ENCODE measurements at regions not wholly inside any gene's neighbourhood (a gene's known extent, or its start where the extent isn't known, plus 50 kb on each side); places are given as distances from the start of the nearest gene placed in this dataset.
A peak's percentile ranks its signal among the peaks of the same experiment; 100 is the strongest.

- no peak overlapping the region for H3K4me2 ChIP-seq (ENCODE audit: unreplicated experiment)
These were observed 54.2 kb upstream of the MYCBP2 start for GRCh38 chr13:77381059-77381458.

GRCh38 chr13:77379508-77379907 is 52.6 kb upstream of the MYCBP2 start:
- peaks cover 7% of the 10 kb centered on the region for H3K4me1 ChIP-seq (ENCODE audit: insufficient read depth)
- H3K27me3 ChIP-seq (replicated peaks; ENCODE audit: insufficient read depth) = no peaks in the 10 kb centered on the region
- no peak overlapping the region for H3K4me2 ChIP-seq (ENCODE audit: unreplicated experiment)
- H4K20me1 ChIP-seq (ENCODE audit: insufficient read depth) = no peaks in the 10 kb centered on the region
- H3K9ac ChIP-seq = no peak overlapping the region
- no peaks in the 10 kb centered on the region for H3F3A ChIP-seq (ENCODE audit: insufficient read depth)
- H3K9me2 ChIP-seq (ENCODE audit: insufficient read depth) = no peaks in the 10 kb centered on the region
- no peak overlapping the region for H3K4me3 ChIP-seq
- H3K9me3 ChIP-seq (ENCODE audit: low read depth) = no peaks in the 10 kb centered on the region
- TF ChIP-seq EZH2phosphoT487 (IDR thresholded peaks at IDR 0.05; ENCODE audit: insufficient read depth, low read depth) (no peak), EZH2 (IDR thresholded peaks at IDR 0.05; ENCODE audit: insufficient read depth, poor library complexity, severe bottlenecking) (no peak)
- H3K79me2 ChIP-seq (ENCODE audit: insufficient read depth) = no peaks in the 10 kb centered on the region
- H3K36me3 ChIP-seq (ENCODE audit: low read depth) = no peaks in the 10 kb centered on the region
- DNase-seq = peak; percentile 23
- no peak overlapping the region for H2AFZ ChIP-seq
- H3K27ac ChIP-seq = no peak overlapping the region
- 78 to 79% methylated on average over 2 of the region's 2 CpGs for WGBS, 2 experiments (ENCODE audit: low coverage in 1 of 2, low lambda C conversion rate in 2 of 2, missing lambda C conversion rate in 2 of 2)
- in situ Hi-C loops (cut with MboI) = no loop called here

More at GRCh38 chr13:77381059-77381458, 54.2 kb upstream of the MYCBP2 start:
- TF ChIP-seq EZH2 (IDR thresholded peaks at IDR 0.05; ENCODE audit: insufficient read depth, poor library complexity, severe bottlenecking) = no peak
- no peak for TF ChIP-seq EZH2phosphoT487 (IDR thresholded peaks at IDR 0.05; ENCODE audit: insufficient read depth, low read depth)
- Histone ChIP-seq H3K4me3 (no peak overlapping the region), H3K9me3 (ENCODE audit: low read depth) (no peaks in the 10 kb centered on the region), H3K27ac (no peak overlapping the region), H2AFZ (no peak overlapping the region), H3K9ac (no peak overlapping the region), H3K27me3 (replicated peaks; ENCODE audit: insufficient read depth) (no peaks in the 10 kb centered on the region), H3F3A (ENCODE audit: insufficient read depth) (peaks cover 9% of the 10 kb centered on the region; the same call in 1 of the 2 replicates), H3K9me2 (ENCODE audit: insufficient read depth) (no peaks in the 10 kb centered on the region), H3K36me3 (ENCODE audit: low read depth) (no peaks in the 10 kb centered on the region), H3K4me1 (ENCODE audit: insufficient read depth) (peaks cover 15% of the 10 kb centered on the region), H4K20me1 (ENCODE audit: insufficient read depth) (no peaks in the 10 kb centered on the region), H3K79me2 (ENCODE audit: insufficient read depth) (no peaks in the 10 kb centered on the region)
- WGBS, 2 experiments (ENCODE audit: low coverage in 1 of 2, low lambda C conversion rate in 2 of 2, missing lambda C conversion rate in 2 of 2) = 13 to 57% methylated on average over 1 of the region's 1 CpG
- in situ Hi-C loops (cut with MboI) = no loop called here
- no peak for DNase-seq

- no peaks in the 10 kb centered on the region for H3K9me2 ChIP-seq (ENCODE audit: insufficient read depth)
- H3K9ac ChIP-seq = no peak overlapping the region
- no peak overlapping the region for H2AFZ ChIP-seq
- no peaks in the 10 kb centered on the region for H3K9me3 ChIP-seq (ENCODE audit: low read depth)
- H3K4me3 ChIP-seq = no peak overlapping the region
- H3K27ac ChIP-seq = no peak overlapping the region
- H3K4me1 ChIP-seq (ENCODE audit: insufficient read depth) = peaks cover 3% of the 10 kb centered on the region; the same call in 1 of the 2 replicates
- no peak for DNase-seq
- H3K27me3 ChIP-seq (replicated peaks; ENCODE audit: insufficient read depth) = no peaks in the 10 kb centered on the region
- TF ChIP-seq EZH2phosphoT487 (IDR thresholded peaks at IDR 0.05; ENCODE audit: insufficient read depth, low read depth) (no peak), EZH2 (IDR thresholded peaks at IDR 0.05; ENCODE audit: insufficient read depth, poor library complexity, severe bottlenecking) (no peak)
- H3K4me2 ChIP-seq (ENCODE audit: unreplicated experiment) = no peak overlapping the region
- no peaks in the 10 kb centered on the region for H3K79me2 ChIP-seq (ENCODE audit: insufficient read depth)
- in situ Hi-C loops (cut with MboI) = no loop called here
- H3F3A ChIP-seq (ENCODE audit: insufficient read depth) = no peaks in the 10 kb centered on the region
- H4K20me1 ChIP-seq (ENCODE audit: insufficient read depth) = no peaks in the 10 kb centered on the region
- no peaks in the 10 kb centered on the region for H3K36me3 ChIP-seq (ENCODE audit: low read depth)
These were observed 51.8 kb upstream of the MYCBP2 start for GRCh38 chr13:77378662-77379061.

GRCh38 chr13:77377016-77377415 is 50.1 kb upstream of the MYCBP2 start:
- Histone ChIP-seq H3K9ac (no peak overlapping the region), H3K9me3 (ENCODE audit: low read depth) (no peaks in the 10 kb centered on the region), H2AFZ (no peak overlapping the region), H3K27ac (no peak overlapping the region), H3K27me3 (replicated peaks; ENCODE audit: insufficient read depth) (no peaks in the 10 kb centered on the region), H3K36me3 (ENCODE audit: low read depth) (no peaks in the 10 kb centered on the region), H3K4me2 (ENCODE audit: unreplicated experiment) (no peak overlapping the region), H4K20me1 (ENCODE audit: insufficient read depth) (no peaks in the 10 kb centered on the region), H3F3A (ENCODE audit: insufficient read depth) (no peaks in the 10 kb centered on the region), H3K9me2 (ENCODE audit: insufficient read depth) (no peaks in the 10 kb centered on the region), H3K79me2 (ENCODE audit: insufficient read depth) (no peaks in the 10 kb centered on the region), H3K4me3 (no peak overlapping the region), H3K4me1 (ENCODE audit: insufficient read depth) (peaks cover 3% of the 10 kb centered on the region; the same call in 1 of the 2 replicates)
- 73 to 95% methylated on average over 1 of the region's 1 CpG for WGBS, 2 experiments (ENCODE audit: low coverage in 1 of 2, low lambda C conversion rate in 2 of 2, missing lambda C conversion rate in 2 of 2)
- in situ Hi-C loops (cut with MboI) = no loop called here
- TF ChIP-seq EZH2 (IDR thresholded peaks at IDR 0.05; ENCODE audit: insufficient read depth, poor library complexity, severe bottlenecking) = no peak
- no peak for TF ChIP-seq EZH2phosphoT487 (IDR thresholded peaks at IDR 0.05; ENCODE audit: insufficient read depth, low read depth)
- DNase-seq = no peak

All from GM23248 (cell line).